ENCODE measurements at regions not wholly inside any gene's neighbourhood (a gene's known extent, or its start where the extent isn't known, plus 50 kb on each side); places are given as distances from the start of the nearest gene placed in this dataset.
"Not testable (repeated sequence)": the region's sequence is repeated elsewhere in the genome, so short reads cannot be mapped to it uniquely, and the experiment has no call there.

DNA sequence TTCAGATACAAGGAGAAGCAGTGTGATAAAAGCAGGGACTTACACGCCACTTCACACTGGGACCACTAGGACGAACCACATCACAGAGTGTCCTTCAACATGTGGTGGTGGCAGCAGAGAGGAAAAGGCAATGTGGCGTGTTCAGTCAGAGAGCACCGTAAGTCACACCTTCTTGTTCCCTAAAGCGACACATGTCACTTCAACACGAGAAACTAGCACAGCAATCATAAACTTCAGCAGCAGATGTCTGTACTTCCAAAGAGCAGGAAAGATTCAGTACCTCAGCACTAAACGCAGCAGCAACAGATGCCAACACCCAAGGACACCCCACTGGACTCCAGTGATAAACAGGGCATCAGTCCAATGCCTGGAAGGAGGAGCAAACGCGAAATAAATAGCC lies 96.7 kb downstream of the AREG start:
- intact Hi-C loops (cut with DNase I, micrococcal nuclease) = loop anchor here in 1 of 2 donors (10.0 kb wide), 1 partner anchor 167 kb away; no protein-coding TSS in a partner anchor
- ATAC-seq = peak; percentile 3
- no peak for DNase-seq

DNA sequence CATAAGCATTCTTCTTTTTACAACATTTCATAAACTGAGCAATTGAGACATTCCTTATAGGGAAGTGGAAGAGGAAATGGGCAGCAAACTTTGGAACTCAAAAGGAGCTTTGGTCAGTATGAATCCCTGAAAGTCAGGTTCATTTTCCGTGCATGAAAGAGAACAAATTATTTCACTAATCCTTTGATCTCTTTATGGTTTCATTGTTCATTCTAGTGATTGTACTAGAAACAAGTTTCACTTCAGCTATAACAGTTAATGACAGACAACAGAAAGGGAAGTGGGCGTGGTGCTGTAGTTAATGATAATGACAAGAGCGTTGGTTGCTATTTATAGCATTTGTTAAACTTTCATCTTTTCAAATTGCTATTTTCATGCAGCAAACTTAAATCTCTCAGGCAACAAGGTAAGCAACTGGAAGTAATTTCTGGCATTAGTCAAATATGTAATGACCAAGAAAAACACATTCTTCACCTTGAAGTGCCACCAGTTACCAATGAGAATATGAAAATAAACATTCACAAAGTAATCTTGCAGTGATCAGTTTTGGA lies 98.4 kb downstream of the AREG start:
- no peak for DNase-seq
- ATAC-seq = peak; percentile 52
- intact Hi-C loops (cut with DNase I, micrococcal nuclease) = loop anchor here in 1 of 2 donors (10.0 kb wide), 1 partner anchor 169 kb away; no protein-coding TSS in a partner anchor

DNA sequence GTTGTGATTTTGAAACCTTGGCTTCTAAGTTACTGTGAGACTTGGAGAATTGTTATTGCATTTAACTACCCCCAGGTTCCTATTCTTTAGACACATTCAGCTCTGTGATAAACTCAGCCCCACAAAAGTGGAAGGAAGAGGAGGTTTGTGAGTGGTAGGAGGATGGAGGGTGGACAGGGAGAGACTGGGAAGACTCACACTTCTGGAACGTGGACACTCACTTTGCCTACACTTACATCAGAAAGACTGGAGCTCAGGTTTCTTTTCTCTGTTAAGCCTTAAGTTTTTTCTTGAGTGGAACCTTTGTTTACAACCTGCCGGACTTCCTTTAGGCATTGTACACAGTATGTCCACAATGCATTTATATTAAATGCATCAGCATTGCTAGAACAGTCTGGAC lies 99.0 kb downstream of the AREG start:
- ATAC-seq (peak; percentile 6), DNase-seq (no peak)
- intact Hi-C loops (cut with DNase I, micrococcal nuclease) = loop anchor here in 1 of 2 donors (10.0 kb wide), 1 partner anchor 169 kb away; no protein-coding TSS in a partner anchor

DNA sequence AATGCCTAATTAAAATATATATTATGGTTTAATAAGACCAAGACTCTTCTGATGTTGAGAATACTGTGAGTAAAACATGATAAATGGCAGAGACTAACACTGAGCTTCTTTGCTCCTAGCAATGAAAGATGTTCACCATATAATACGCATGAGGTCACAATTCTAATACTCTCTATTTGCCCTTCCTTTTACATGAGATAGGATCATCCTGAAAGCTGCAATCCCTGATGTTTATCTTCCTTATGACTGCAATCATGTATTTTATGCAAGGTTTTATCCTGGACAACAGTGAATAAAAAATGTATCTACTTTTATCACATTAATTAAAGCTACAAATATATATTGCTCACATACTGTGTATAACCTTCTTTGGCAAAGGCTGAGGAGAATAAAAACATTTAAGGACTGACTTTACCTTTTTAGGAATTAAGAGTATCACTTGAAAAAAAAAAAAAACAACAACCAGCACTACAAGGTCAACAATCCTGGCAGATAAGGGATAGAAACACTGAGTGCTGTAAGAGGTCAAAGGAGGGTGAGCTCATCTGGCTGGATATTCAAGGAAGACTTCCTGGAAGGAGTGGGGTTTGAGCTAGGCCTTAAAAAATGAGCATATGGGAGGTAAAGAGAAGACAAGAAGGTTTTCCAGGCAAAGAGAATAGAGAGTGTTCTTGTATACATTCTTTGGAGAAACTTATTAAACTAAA lies 99.9 kb downstream of the AREG start:
- intact Hi-C loops (cut with DNase I, micrococcal nuclease) = loop anchor here in 1 of 2 donors (10.0 kb wide), 1 partner anchor 170 kb away; no protein-coding TSS in a partner anchor
- peak; percentile 86 for ATAC-seq
- no peak for DNase-seq

DNA sequence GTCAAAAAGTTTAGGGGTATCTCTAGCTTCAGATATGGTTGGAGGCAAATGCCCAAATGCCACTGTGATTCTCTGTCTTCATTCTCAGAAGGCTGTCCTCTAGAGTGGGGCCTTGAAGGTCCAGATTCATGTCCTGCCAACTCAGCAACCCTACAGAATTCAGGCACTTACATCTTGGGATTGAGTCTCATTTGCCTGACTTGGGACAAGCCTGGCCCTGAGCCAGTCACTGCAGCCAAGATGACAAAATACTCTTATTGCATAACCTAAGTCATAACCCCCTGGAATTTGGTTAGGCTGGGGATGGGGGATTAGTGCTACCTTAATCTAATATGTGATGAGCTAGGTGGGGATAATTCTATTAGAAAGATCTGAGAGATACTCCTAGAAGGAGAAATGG lies 100.5 kb downstream of the AREG start:
- ATAC-seq (no peak), DNase-seq (peak in 1 of 2 donors; percentile 18)
- intact Hi-C loops (cut with DNase I, micrococcal nuclease) = loop anchor here in 1 of 2 donors (10.0 kb wide), 1 partner anchor 171 kb away; no protein-coding TSS in a partner anchor

DNA sequence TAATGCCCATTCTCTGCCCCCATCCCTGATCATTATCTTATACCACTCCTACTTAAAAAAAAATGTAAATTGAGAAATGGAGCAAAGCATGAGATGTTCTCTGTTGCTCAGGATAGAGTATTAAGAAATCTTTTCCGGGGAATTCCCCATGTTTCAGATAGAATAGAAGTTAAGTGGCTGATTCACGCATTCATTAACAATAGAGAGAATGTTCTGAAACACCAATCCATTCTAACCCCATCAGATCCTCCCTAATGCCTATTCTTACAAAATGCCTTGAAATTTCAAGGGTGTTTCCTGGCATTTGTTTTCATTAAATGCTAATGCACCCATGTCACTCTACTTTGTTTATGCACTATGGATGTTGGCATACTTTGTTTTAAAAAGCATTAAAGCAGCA lies 101.1 kb downstream of the AREG start:
- no peak for DNase-seq
- intact Hi-C loops (cut with DNase I, micrococcal nuclease) = loop anchor here in 1 of 2 donors (10.0 kb wide), 1 partner anchor 171 kb away; no protein-coding TSS in a partner anchor
- no peak for ATAC-seq

DNA sequence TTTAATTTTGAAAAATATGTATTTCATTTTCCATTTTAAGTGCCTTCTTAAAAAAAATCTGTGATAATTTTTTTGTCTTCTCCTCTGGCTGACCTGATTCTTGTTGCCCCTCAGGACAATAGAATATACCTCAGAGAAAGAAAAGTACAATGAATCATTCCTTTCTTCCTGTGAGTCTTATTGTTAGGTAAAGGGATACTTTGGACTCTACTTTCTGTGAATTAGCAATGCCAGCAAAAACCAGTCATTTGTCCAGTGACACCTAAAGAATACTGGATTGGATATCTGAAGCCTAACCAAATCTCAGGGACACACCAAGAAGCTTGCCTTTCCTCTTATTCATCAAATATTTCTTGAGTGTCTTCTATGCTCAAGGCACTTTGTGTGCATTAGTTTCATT lies 102.1 kb downstream of the AREG start:
- ATAC-seq (no peak), DNase-seq (no peak)
- intact Hi-C loops (cut with DNase I, micrococcal nuclease) = loop anchor here in 1 of 2 donors (10.0 kb wide), 1 partner anchor 172 kb away; no protein-coding TSS in a partner anchor

DNA sequence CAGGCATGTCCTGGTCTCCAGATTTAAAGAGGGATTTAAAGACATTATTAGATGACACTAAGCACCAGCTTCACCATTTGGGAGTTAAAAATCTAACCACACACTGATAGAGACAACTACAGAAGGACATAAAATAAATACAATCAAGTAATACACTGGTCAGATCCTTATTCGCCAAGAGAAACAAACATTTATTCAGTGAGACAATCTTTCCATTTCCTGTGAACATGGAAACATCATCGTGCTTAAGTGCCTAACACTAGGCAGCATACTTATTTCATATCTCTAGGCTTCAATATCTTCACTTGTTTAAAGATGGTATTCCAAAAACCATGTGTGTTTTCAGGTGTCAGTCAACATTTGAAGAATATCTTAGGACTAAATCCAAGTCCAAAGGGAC lies 103.6 kb downstream of the AREG start:
- DNase-seq = no peak
- ATAC-seq = no peak
- intact Hi-C loops (cut with DNase I, micrococcal nuclease) = loop anchor here in 1 of 2 donors (10.0 kb wide), 1 partner anchor 174 kb away; no protein-coding TSS in a partner anchor

DNA sequence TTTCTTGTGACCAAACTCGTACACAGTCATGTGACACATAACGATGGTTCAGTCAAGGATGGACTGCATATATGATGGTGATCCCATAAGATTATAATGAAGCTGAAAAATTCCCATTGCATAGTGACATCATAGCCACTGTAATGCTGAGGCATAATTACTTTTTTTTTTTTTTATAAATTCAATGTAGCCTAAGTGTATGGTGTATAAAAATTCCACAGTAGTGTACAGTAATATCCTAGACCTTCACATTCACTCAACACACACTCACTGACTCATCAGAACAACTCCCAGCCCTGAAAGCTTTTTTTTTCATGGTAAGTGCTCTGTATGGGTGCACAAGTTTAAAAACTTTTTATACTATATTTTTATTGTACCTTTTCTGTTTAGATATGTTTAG lies 105.0 kb downstream of the AREG start:
- no peak for DNase-seq
- ATAC-seq = no peak
- intact Hi-C loops (cut with DNase I, micrococcal nuclease) = loop anchor here in 1 of 2 donors (10.0 kb wide), 1 partner anchor 175 kb away; no protein-coding TSS in a partner anchor

DNA sequence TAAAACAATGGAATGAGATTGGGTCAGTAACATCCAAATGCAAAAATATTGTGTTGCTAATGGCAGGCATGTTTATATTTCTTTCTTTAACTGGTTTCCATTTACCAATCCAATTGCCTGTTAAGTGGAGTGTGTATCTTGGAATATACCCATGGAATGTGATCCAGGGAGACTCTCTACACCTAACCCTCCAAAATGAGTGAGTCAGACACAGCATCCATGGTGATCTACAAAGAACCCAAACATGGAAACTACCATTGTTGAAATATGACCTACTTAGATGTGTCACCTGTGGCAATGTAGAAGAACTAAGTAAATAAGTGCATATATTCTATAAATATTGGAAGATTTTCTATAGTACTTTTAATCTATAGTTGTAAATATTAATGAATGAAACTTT lies 110.3 kb downstream of the AREG start:
- ATAC-seq (no peak), DNase-seq (no peak)
- intact Hi-C loops (cut with DNase I, micrococcal nuclease) = no loop called here

DNA sequence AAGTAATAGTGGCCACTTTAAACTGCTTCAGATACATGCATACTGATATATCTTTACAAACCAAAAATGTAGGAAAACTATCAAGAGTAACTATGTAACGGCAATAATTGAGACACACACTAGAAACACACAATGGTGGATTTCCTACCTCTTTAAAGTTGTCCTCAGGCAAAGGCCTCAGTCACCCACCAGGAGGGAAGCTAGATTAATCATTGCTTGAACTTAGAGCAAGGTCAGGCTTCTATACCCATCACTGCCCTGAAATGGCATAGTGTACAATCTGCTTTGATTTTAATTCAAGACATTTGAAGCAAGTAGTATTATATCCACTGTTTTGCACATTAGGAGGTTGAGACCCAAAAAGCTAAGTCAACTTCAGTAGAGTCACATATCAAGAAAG lies 110.9 kb downstream of the AREG start:
- ATAC-seq (no peak), DNase-seq (no peak)
- intact Hi-C loops (cut with DNase I, micrococcal nuclease) = no loop called here

DNA sequence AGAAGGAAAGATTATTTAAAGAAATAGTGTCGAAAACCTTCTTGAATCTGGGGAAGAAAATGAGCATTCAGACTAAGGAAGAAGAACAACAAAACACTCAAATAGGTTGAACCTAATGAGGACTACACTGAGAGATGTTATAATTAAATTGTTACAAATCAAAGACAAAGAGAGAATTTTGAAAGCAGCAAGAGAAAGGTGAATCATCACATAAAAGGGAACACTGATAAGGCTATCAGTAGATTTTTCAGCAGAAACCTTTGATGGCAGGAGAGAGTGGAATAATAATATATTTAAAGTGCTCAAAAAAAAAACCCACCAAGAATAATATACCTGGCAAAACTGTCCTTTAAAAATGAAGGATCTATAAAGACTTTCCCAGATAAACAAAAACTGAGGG lies 114.9 kb downstream of the AREG start:
- no peak for DNase-seq
- intact Hi-C loops (cut with DNase I, micrococcal nuclease) = no loop called here
- ATAC-seq = no peak

DNA sequence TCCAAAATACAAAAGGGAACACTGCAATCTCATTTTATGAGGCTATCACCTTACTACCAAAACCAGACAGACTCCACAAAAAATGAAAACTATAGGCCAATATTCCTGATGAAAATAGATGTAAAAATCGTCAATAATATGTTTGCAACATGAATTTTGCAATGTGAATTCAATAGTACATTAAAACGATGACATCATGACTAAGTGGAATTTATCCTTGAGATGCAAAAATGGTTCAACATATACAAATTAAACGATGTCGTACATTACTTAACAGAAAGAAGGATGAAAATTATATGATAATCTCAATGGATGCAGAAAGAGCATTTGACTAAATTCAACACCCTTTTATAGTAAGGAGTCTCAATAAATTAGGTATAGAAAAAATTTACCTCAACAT lies 123.0 kb downstream of the AREG start:
- no peak for ATAC-seq
- DNase-seq = no peak
- intact Hi-C loops (cut with DNase I, micrococcal nuclease) = no loop called here

DNA sequence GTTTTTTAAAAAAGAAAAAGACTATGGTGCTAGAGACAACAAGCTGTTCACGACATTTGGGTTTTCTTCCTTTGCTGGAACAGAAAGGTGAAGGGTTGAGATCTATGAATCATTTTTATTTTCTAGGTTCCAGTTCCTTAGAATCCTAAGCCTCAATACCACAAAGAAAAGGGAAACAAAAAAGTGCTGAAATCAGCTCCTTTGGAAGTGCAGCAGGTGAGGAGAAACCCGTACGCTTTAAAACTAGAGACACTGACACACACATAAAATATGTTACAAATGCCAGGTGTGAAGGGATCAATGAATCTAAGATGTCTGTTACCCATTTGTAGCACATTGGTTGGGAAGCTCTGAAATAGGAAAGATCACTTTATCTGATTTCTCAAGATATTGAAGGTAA lies 125.2 kb downstream of the AREG start:
- intact Hi-C loops (cut with DNase I, micrococcal nuclease) = no loop called here
- ATAC-seq (no peak), DNase-seq (no peak)

DNA sequence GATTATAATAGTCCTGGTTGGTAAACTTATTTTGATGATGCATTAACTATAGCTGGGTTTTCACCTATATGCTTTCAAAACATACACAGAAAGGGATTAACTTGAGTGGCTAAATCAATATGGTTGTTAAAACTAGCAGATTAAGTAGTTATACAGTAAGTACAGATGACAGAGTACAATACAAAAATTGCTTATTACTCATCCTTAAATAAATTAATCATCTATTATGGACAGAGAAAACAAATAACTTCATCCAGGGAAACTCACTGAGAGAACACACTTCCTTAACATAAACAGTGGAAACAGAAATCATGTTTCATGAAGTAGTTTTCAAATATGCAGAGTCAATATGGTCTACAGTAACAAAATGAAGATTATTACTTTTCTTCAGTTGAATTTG lies 133.4 kb downstream of the AREG start:
- ATAC-seq = no peak
- no peak for DNase-seq
- intact Hi-C loops (cut with DNase I, micrococcal nuclease) = no loop called here

DNA sequence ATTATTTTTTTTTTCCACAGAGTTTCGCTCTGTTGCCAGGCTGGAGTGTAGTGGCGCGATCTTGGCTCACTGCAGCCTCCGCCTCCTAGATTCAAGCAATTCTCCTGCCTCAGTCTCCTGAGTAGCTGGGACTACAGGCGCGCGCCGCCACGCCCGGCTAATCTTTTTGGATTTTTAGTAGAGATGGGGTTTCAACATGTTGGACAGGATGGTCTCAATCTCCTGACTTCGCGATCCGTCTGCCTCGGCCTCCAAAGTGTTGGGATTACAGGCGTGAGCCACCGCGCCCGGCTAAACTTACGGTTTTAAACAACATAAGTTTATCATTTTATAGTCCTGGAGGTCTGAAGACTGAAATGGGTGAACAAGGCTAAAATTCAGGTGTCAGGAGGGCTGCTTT lies 133.9 kb downstream of the AREG start:
- ATAC-seq; DNase-seq; intact Hi-C loops (cut with DNase I, micrococcal nuclease): not testable (repeated sequence)

DNA sequence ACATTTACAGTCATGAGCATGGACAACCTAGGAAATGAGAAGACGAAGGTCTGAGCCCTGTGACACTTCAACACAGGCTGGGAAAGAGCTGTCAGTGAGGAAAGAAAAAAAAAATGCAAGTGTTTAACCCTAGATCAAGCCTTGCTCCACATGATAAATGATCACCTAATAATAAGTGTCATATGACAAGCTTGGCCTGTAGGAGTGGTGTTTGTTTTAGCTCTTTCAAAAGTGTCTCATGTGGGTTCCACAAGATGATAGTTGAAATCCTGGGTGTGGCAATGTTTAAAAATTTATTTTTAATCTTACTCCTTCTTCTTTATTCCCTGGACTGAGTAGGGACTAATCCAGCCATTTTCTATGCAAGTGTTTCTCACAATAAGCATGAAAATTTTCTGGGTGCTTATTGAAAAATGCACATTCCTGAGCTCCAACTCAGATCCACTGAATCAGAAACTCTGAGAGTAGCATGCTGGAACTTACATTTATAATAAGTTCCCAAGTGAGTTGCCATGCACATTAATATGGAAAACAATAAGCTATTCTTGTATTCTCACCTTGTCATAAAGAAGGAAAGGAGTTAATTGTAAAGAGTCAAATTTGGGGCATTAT lies 138.3 kb downstream of the AREG start:
- ATAC-seq (no peak), DNase-seq (no peak)
- intact Hi-C loops (cut with DNase I, micrococcal nuclease) = no loop called here

DNA sequence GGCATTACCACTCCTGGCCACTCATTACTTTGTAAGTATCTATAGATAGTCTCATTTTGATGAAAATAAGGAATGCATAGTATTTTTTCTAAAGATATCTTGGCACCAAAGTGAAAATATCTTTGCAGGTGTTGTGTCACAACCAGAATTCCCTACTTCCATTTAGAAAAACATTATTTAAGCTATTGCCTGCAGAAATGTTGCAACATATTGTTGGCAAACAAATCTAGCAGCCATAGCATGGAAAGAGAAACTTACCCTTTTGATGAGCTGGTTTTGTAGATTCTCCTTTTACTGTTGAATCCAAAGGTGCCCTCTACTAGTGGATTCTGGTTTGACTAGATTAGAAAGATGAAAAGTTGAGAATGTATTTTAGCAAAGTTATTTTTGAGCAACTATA lies 138.8 kb downstream of the AREG start:
- intact Hi-C loops (cut with DNase I, micrococcal nuclease) = no loop called here
- no peak for ATAC-seq
- no peak for DNase-seq

DNA sequence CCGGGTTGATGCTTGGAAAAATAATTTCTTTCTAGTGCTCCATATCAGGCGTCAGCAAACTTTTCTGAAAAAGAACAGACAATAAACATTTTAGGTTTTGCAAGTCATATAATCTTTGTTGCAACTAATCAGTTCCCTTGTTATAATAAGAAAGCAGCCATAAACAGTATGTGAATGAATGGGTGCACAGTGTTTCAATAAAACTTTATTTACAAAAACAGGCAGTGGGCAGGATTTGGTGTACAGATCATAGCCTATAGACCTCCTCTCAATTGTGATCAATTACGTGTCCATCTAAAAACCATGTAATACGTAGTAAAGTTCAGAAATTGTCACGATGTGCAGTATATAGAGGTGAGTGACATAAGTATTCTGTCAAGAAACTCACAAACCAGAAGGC lies 143.4 kb downstream of the AREG start:
- intact Hi-C loops (cut with DNase I, micrococcal nuclease) = no loop called here
- DNase-seq (no peak), ATAC-seq (no peak)

DNA sequence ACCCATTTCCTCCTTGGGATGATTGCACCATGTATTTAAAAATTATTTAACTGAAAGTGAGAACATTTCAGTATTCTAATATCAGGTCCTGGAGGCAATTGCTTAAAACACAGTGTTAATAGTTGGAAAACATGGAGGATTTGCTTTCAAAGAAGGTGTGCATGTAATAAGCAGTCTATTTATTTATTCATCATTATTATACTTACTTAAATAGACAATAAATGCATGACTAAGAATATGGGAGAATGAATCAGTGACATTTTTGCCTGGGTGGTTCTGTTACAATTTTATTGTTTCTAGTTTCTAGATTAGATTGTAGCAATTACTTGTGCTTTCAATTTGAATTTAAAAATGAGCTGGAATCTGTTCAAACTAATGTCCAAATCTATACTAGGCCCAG lies 145.5 kb downstream of the AREG start:
- intact Hi-C loops (cut with DNase I, micrococcal nuclease) = no loop called here
- ATAC-seq (no peak), DNase-seq (no peak)
